ENCODE measurements at regions not wholly inside any gene's neighbourhood (a gene's known extent, or its start where the extent isn't known, plus 50 kb on each side); places are given as distances from the start of the nearest gene placed in this dataset.
A peak's percentile ranks its signal among the peaks of the same experiment; 100 is the strongest.

DNA sequence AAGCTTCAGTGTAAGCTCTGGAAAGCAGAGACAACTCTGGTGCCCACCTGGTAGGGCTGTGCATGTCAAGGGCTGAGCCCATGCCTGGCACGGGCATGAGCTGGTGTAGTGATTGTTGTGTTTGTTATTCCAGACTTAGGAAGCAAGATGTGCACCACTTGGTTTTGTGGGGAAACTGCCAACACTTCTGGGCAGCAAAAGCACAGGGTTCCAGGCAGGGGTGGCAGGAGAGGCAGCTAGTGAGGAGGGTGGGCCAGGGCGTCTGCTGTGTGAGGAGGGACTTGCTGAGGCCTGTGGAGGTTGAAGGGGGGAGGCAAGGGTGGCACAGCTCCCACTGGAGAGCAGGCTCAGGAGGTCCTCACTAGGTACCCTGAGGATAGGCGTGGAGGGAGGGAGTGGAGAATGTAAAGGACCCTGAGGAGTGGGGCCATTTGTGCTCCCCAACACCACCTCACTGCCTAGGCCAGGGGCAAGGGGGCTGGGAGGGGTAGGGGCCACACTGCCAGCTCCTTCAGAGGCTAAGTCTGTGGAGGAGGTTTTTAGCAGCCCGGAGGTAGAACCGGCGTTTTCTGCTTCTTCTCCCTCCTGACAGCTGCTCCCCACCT is 104.0 kb upstream of the POU3F3 start:
- TF ChIP-seq, protein P1, sequence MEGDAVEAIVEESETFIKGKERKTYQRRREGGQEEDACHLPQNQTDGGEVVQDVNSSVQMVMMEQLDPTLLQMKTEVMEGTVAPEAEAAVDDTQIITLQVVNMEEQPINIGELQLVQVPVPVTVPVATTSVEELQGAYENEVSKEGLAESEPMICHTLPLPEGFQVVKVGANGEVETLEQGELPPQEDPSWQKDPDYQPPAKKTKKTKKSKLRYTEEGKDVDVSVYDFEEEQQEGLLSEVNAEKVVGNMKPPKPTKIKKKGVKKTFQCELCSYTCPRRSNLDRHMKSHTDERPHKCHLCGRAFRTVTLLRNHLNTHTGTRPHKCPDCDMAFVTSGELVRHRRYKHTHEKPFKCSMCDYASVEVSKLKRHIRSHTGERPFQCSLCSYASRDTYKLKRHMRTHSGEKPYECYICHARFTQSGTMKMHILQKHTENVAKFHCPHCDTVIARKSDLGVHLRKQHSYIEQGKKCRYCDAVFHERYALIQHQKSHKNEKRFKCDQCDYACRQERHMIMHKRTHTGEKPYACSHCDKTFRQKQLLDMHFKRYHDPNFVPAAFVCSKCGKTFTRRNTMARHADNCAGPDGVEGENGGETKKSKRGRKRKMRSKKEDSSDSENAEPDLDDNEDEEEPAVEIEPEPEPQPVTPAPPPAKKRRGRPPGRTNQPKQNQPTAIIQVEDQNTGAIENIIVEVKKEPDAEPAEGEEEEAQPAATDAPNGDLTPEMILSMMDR (IDR thresholded peaks at IDR 0.05) = no peak
- Histone ChIP-seq H3K4me2 (replicated peaks; ENCODE audit: extremely low read depth, low read length, poor library complexity, severe bottlenecking) (no peak overlapping the region), H3K79me2 (ENCODE audit: insufficient read depth, low read length) (no peaks in the 10 kb centered on the region), H3K4me1 (ENCODE audit: control insufficient read depth in 1 of 2, insufficient read depth in 2 of 2, low read length in 2 of 2) (peaks cover 5 to 7% of the 10 kb centered on the region in 2 donors), H3K9ac (ENCODE audit: insufficient read depth, low read length, poor library complexity, severe bottlenecking) (no peak overlapping the region), H3K9me3 (replicated peaks in 1 of 2; ENCODE audit: control insufficient read depth in 1 of 2, insufficient read depth in 1 of 2, low read length in 2 of 2) (no peaks in the 10 kb centered on the region), H3K27me3 (ENCODE audit: control insufficient read depth in 2 of 2, insufficient read depth in 2 of 2, low read length in 2 of 2) (no peaks in the 10 kb centered on the region), H2AFZ (ENCODE audit: insufficient read depth, low read depth, low read length, poor library complexity, severe bottlenecking) (no peak overlapping the region), H3K36me3 (replicated peaks in 1 of 2; ENCODE audit: control insufficient read depth in 1 of 2, insufficient read depth in 2 of 2, low read length in 2 of 2) (no peaks in the 10 kb centered on the region), H3K4me3 (replicated peaks in 1 of 3; ENCODE audit: low read depth in 2 of 3, low read length in 3 of 3) (no peak overlapping the region), H4K20me1 (ENCODE audit: insufficient read depth, low read length) (no peaks in the 10 kb centered on the region), H3K27ac (ENCODE audit: low read depth in 1 of 2, low read length in 2 of 2) (no peak overlapping the region)
- no peaks in the 10 kb centered on the region for H3K36me3 Mint-ChIP-seq
- H3K27ac Mint-ChIP-seq = no peak overlapping the region
- intact Hi-C loops (cut with micrococcal nuclease) = no loop called here
- H3K9me3 Mint-ChIP-seq = peaks cover 0 to 2% (median 0%) of the 10 kb centered on the region in 7 donors
- no peak overlapping the region for H3K4me3 Mint-ChIP-seq
- 43% methylated on average over 2 of the region's 6 CpGs for WGBS (ENCODE audit: insufficient coverage)
- no peak for DNase-seq
- H3K4me1 Mint-ChIP-seq = peaks cover 17% of the 10 kb centered on the region
- peaks cover 2 to 6% (median 3%) of the 10 kb centered on the region in 3 donors for H3K27me3 Mint-ChIP-seq (ENCODE audit: low read depth in 3 of 3)

DNA sequence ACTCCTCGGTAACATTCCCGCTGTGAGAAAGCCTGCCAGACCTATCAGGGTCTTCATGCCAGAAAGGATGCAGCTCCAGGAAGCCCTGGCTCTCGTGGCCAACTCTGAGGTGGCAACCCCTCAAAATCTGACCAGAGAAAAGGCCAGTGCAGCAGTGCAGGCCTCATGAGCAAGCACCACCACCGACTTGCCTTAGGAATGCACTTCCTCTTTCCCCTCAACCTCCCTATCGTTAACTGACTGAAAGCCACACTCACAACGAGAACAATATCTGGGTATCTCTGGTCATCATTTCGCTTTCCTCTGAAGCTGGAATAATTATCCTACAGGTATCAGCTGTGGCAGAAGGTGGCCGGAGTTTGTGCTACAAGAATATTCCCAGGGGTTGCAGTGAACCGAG is 101.4 kb upstream of the POU3F3 start:
- Mint-ChIP-seq H3K27me3 (ENCODE audit: low read depth in 3 of 3) (peaks cover 2 to 6% (median 4%) of the 10 kb centered on the region in 3 donors), H3K4me3 (no peak overlapping the region), H3K36me3 (no peaks in the 10 kb centered on the region), H3K27ac (no peak overlapping the region), H3K9me3 (peaks cover 0 to 3% (median 0%) of the 10 kb centered on the region in 7 donors), H3K4me1 (peaks cover 29% of the 10 kb centered on the region)
- Histone ChIP-seq H2AFZ (ENCODE audit: insufficient read depth, low read depth, low read length, poor library complexity, severe bottlenecking) (peak overlapping the region; percentile 52), H3K79me2 (ENCODE audit: insufficient read depth, low read length) (no peaks in the 10 kb centered on the region), H4K20me1 (ENCODE audit: insufficient read depth, low read length) (no peaks in the 10 kb centered on the region), H3K4me3 (replicated peaks in 1 of 3; ENCODE audit: low read depth in 2 of 3, low read length in 3 of 3) (no peak overlapping the region), H3K36me3 (replicated peaks in 1 of 2; ENCODE audit: control insufficient read depth in 1 of 2, insufficient read depth in 2 of 2, low read length in 2 of 2) (no peaks in the 10 kb centered on the region), H3K9me3 (replicated peaks in 1 of 2; ENCODE audit: control insufficient read depth in 1 of 2, insufficient read depth in 1 of 2, low read length in 2 of 2) (no peaks in the 10 kb centered on the region), H3K9ac (ENCODE audit: insufficient read depth, low read length, poor library complexity, severe bottlenecking) (no peak overlapping the region), H3K27me3 (ENCODE audit: control insufficient read depth in 2 of 2, insufficient read depth in 2 of 2, low read length in 2 of 2) (no peaks in the 10 kb centered on the region), H3K4me2 (replicated peaks; ENCODE audit: extremely low read depth, low read length, poor library complexity, severe bottlenecking) (no peak overlapping the region), H3K27ac (ENCODE audit: low read depth in 1 of 2, low read length in 2 of 2) (no peak overlapping the region), H3K4me1 (ENCODE audit: control insufficient read depth in 1 of 2, insufficient read depth in 2 of 2, low read length in 2 of 2) (peaks cover 18 to 19% of the 10 kb centered on the region in 2 donors)
- peak; percentile 21 to 35 (median 30) for DNase-seq
- intact Hi-C loops (cut with micrococcal nuclease) = no loop called here
- TF ChIP-seq, protein P1 (IDR thresholded peaks at IDR 0.05) = no peak
- 39% methylated on average over 7 of the region's 9 CpGs for WGBS (ENCODE audit: insufficient coverage)
